Activated naive CD4-positive, alpha-beta T cell treated with anti-CD3 and anti-CD28 coated beads, Interleukin-2, amount 10 ng/mL, durations not matched to agents 7 days and 5 days (primary cell): ENCODE measurements at regions not wholly inside any gene's neighbourhood (a gene's known extent, or its start where the extent isn't known, plus 50 kb on each side); places are given as distances from the start of the nearest gene placed in this dataset.
"Not testable (repeated sequence)": the region's sequence is repeated elsewhere in the genome, so short reads cannot be mapped to it uniquely, and the experiment has no call there.

Experiments used
- CTCF ChIA-PET: fragments of 350-600 bp; sonication (Branson Sonifier 250); formaldehyde crosslinking; loops from one replicate; lab custom pipeline; 2021; ENCODE audit warnings: antibody characterized with exemption; lab: Charles Lee
- DNase-seq: peaks from one replicate; pipeline ENCODE4 v3.0.0-alpha.2; 2020
- H3K27ac Mint-ChIP-seq: one replicate; pipeline ENCODE4 v1.8.0; 2021; ENCODE audit warnings: mild to moderate bottlenecking, moderate library complexity, mixed read lengths
- H3K27me3 Mint-ChIP-seq: one replicate; pipeline ENCODE4 v1.8.0; 2021; ENCODE audit warnings: mild to moderate bottlenecking, mixed read lengths
- H3K36me3 Mint-ChIP-seq: one replicate; pipeline ENCODE4 v1.8.0; 2021; ENCODE audit warnings: mixed read lengths
- H3K4me1 Mint-ChIP-seq: one replicate; pipeline ENCODE4 v1.8.0; 2021; ENCODE audit warnings: mixed read lengths
- H3K4me3 Mint-ChIP-seq: one replicate; pipeline ENCODE4 v1.8.0; 2021; ENCODE audit warnings: mild to moderate bottlenecking, moderate library complexity, mixed read lengths
- H3K9me3 Mint-ChIP-seq: one replicate; pipeline ENCODE4 v1.8.0; 2021; ENCODE audit warnings: mixed read lengths

DNA sequence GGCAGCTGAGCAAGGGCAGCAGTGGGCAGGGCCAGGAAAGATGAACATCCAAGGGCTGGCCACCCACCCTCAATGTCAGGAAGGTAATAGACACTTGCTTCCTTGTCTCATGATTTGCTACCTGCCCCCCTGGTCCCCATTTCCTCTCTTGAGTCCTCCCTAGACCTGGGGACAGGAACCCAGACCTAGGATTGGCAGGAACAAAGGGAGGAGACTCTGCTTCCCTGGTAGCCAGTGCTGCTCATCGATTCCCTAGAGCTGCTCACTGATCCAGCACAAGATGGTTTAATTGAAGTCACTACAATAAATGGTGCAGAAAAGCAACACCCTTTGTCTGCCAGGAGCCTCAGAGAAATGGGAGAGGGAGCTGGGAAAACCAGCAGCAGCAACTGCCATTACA, 67.8 kb upstream of the CHST1 start:
- no peaks in the 10 kb centered on the region for H3K9me3 Mint-ChIP-seq
- no peak for DNase-seq
- CTCF ChIA-PET = no interaction called here
- no peak overlapping the region for H3K4me3 Mint-ChIP-seq
- H3K36me3 Mint-ChIP-seq = no peaks in the 10 kb centered on the region
- no peak overlapping the region for H3K27ac Mint-ChIP-seq
- no peaks in the 10 kb centered on the region for H3K4me1 Mint-ChIP-seq
- peaks cover 3% of the 10 kb centered on the region for H3K27me3 Mint-ChIP-seq

DNA sequence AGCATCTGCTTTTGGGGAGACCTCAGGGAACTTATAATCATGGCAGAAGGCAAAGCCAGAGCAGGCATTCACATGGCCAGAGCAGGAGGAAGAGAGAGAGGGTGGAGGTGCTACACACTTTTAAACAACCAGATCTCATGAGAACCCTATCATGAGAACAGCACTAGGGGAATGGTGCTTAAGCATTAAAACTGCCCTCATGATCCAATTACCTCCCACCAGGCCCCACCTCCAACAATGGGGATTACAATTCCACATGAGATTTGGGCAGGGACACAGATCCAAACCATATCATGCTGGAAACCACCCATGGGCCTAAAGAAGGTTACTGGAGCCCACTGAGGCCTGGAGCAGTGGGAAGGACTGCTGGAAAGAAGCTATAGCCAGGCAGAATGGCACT, 66.9 kb upstream of the CHST1 start:
- H3K4me1 Mint-ChIP-seq = no peaks in the 10 kb centered on the region
- H3K36me3 Mint-ChIP-seq = no peaks in the 10 kb centered on the region
- H3K27ac Mint-ChIP-seq = no peak overlapping the region
- no peak overlapping the region for H3K4me3 Mint-ChIP-seq
- peaks cover 8% of the 10 kb centered on the region for H3K27me3 Mint-ChIP-seq
- CTCF ChIA-PET = no interaction called here
- DNase-seq = no peak
- no peaks in the 10 kb centered on the region for H3K9me3 Mint-ChIP-seq

DNA sequence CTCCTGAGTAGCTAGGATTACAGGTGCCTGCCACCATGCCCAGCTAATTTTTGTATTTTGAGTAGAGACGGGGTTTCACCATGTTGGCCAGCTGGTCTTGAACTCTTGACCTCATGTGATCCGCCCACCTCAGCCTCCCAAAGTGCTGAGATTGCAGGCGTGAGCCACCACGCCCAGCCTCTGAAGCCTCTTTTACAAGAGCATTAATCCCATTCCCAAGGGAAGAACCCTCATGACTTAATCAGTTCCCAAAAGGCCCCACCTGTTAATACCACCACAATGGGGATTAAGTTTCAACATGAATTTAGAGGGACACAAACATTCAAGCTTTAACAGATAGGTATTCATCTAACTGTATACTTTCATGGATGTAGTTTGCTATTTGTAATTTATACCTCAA, 65.7 kb upstream of the CHST1 start:
- H3K9me3 Mint-ChIP-seq, CTCF ChIA-PET, DNase-seq, H3K4me3 Mint-ChIP-seq, H3K27ac Mint-ChIP-seq, H3K36me3 Mint-ChIP-seq, H3K4me1 Mint-ChIP-seq: not testable (repeated sequence)
- peaks cover 17% of the 10 kb centered on the region for H3K27me3 Mint-ChIP-seq

DNA sequence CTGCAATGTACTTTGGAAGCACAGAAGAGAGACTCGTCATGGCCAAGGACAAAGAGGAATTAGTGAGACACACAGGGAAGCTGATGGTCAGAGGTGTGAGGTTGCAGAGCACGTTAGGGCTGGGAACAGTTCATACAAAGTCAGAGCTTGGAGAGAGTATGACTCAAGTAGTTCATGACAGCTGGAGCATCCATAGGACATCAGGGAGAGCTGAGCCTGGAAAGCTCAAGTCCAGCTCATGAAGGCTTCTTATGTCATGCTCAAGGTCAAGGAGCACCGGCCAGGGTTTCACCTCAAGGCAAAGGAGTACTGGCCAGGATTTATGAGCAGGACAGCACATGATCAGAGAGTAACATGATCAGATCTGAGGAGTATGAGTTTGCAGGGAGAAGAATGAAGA, 64.6 kb upstream of the CHST1 start:
- no peak overlapping the region for H3K4me3 Mint-ChIP-seq
- CTCF ChIA-PET = interaction anchor here (0.5 kb wide), 1 partner anchor 141 kb away, joined by 5 read pairs; no protein-coding TSS in a partner anchor
- no peaks in the 10 kb centered on the region for H3K4me1 Mint-ChIP-seq
- H3K36me3 Mint-ChIP-seq = no peaks in the 10 kb centered on the region
- H3K9me3 Mint-ChIP-seq = no peaks in the 10 kb centered on the region
- no peak overlapping the region for H3K27ac Mint-ChIP-seq
- DNase-seq = no peak
- peaks cover 24% of the 10 kb centered on the region for H3K27me3 Mint-ChIP-seq

DNA sequence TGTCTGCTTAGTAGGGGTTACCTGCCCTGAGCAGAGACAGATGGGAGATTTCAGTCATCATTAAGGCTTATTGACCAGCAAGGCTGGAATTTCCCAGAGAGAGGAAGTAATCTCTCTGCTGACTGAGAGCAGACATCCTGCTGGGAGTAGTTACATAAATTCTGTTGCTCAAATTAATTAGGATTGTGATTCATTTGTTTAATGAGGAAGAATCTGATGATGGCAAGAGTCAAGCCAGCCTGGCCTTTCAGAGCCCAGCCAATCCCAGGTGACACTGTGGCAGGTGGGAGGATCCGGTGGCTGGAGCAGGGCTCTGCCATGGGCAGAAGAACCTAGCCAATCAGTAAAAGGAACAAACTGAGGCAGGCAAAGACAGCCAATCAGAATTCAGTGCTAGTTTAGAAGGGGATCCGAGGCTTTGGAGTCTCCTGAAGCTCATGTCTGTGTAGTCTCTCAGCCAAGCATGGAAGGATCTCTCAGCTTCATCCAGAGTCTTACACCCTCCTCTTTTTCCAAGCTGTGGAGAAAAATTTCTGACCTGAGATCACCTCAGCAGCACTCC, 61.2 kb upstream of the CHST1 start:
- CTCF ChIA-PET = no interaction called here
- H3K36me3 Mint-ChIP-seq = no peaks in the 10 kb centered on the region
- DNase-seq = no peak
- no peak overlapping the region for H3K27ac Mint-ChIP-seq
- H3K9me3 Mint-ChIP-seq = no peaks in the 10 kb centered on the region
- peaks cover 28% of the 10 kb centered on the region for H3K27me3 Mint-ChIP-seq
- H3K4me3 Mint-ChIP-seq = no peak overlapping the region
- H3K4me1 Mint-ChIP-seq = no peaks in the 10 kb centered on the region

DNA sequence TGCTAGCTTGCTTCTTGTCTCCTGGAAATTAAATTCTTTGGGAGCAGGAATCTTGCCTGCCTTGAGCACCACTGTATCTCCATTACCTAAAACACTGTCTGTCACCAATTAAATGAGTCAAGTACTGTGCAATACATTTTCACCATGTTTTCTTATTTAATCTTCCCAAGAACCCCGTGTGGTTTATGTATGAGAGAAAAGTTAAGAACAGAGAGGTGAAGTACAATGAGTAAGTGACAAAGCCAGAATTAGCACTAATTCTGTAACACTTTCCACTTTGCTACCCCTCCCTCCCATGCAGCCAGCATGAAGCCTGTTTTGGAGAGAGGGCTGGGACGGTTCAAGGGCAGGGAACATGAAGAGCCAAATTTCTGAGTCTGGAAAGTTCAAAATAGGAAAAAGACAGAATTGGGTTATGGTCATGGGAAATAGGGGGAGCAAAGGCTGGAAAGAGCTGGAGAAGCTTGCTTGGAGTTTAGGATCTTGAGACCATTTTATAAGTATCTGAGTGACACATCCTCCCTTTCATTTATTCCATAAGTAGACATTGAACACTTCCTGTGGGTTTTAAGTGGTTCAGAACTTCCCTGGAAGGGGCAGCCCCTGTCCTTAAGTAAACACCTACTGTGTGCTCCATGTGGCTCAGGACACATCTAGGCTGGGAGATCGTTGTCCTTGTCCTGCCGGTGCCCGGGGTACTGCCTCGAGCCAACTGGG, 60.5 kb upstream of the CHST1 start:
- H3K27me3 Mint-ChIP-seq = peaks cover 28% of the 10 kb centered on the region
- CTCF ChIA-PET = no interaction called here
- no peak for DNase-seq
- no peak overlapping the region for H3K27ac Mint-ChIP-seq
- H3K4me3 Mint-ChIP-seq = no peak overlapping the region
- no peaks in the 10 kb centered on the region for H3K9me3 Mint-ChIP-seq
- no peaks in the 10 kb centered on the region for H3K4me1 Mint-ChIP-seq
- H3K36me3 Mint-ChIP-seq = no peaks in the 10 kb centered on the region

DNA sequence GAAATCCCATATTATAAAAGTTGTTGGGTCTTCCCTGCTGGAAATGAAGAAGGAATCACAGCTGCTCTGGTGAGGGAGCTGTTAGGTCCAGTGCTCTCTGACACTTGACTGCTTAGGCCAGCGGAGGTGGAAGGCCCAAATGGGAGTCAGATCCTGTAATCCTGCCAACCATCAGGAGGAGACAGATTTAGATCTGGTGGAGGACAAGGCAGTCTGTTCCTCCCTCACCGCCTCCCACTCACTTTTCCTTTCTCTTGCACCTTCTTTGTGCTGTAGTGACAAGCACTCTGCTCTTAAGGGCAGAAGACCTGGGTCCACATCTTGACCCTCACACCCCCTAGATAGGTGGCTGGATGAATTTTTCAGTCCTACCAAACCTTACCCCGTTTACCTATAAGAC, 59.7 kb upstream of the CHST1 start:
- Mint-ChIP-seq H3K4me3 (no peak overlapping the region), H3K36me3 (no peaks in the 10 kb centered on the region), H3K27ac (no peak overlapping the region), H3K27me3 (peaks cover 28% of the 10 kb centered on the region), H3K4me1 (no peaks in the 10 kb centered on the region), H3K9me3 (no peaks in the 10 kb centered on the region)
- no peak for DNase-seq
- CTCF ChIA-PET = no interaction called here

DNA sequence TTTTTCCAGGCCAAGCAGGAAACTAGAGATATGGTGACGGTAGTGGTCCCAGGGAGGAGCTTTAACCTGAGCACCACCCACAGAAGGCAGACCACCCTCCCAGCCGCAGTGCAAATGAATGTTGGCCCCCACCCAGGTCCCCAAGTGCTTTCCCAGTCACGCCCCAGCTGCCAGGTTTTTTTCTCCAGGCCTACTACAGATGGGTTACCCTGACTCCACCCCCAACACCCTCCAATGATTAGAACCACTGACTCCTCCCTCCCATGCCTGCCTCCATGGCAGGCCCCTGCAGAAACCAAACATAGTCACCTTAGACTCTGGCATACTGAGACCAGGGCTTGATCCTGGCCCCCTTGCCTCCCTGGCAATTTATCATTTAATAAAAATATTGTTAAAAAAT, 58.7 kb upstream of the CHST1 start:
- Mint-ChIP-seq H3K4me3 (no peak overlapping the region), H3K9me3 (no peaks in the 10 kb centered on the region), H3K36me3 (no peaks in the 10 kb centered on the region), H3K4me1 (no peaks in the 10 kb centered on the region), H3K27ac (no peak overlapping the region), H3K27me3 (peaks cover 28% of the 10 kb centered on the region)
- CTCF ChIA-PET = no interaction called here
- DNase-seq = no peak

DNA sequence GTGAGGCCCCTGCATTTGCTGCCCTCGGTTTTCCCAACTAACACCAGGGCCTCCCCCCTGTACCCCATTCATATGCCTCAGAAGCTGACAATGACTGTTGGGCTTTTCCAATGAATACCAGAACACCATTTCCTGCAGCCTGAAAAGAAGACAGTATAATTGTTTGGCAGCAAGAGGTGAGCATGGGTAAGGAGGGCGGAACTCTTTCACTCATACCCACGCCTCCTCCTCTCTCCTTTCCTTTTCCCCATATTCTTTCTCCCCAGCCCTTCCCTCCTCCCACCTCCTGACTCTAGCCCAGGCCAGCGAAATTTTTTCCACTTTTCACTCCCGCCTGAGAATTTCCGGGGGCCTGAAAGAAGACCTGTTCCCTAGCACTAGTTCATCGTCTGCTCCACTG, 58.0 kb upstream of the CHST1 start:
- Mint-ChIP-seq H3K4me1 (no peaks in the 10 kb centered on the region), H3K27ac (no peak overlapping the region), H3K4me3 (no peak overlapping the region), H3K36me3 (no peaks in the 10 kb centered on the region), H3K9me3 (no peaks in the 10 kb centered on the region), H3K27me3 (peaks cover 28% of the 10 kb centered on the region)
- DNase-seq = no peak
- CTCF ChIA-PET = no interaction called here

DNA sequence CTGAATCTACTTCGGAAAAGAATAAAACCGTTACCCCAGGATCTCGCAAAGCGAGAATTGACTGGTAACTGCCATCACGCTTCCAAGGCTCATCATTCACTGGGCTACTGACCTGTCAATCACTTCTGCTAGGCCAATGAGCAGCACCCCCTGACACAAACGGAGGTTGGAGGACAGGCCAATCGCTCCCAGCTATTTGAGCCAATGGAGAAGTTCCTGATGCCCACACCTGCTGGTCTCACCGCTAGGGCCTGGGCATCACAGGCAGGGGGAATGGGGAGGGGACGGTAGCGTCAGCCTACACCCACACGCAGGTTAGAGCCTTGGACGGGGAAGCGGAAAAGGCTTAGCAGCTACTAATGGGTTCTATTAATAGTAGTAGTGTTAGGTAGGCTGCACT, 56.7 kb upstream of the CHST1 start:
- H3K36me3 Mint-ChIP-seq = no peaks in the 10 kb centered on the region
- no peak overlapping the region for H3K27ac Mint-ChIP-seq
- no peak overlapping the region for H3K4me3 Mint-ChIP-seq
- peaks cover 22% of the 10 kb centered on the region for H3K27me3 Mint-ChIP-seq
- CTCF ChIA-PET = no interaction called here
- H3K4me1 Mint-ChIP-seq = no peaks in the 10 kb centered on the region
- H3K9me3 Mint-ChIP-seq = no peaks in the 10 kb centered on the region
- DNase-seq = no peak

DNA sequence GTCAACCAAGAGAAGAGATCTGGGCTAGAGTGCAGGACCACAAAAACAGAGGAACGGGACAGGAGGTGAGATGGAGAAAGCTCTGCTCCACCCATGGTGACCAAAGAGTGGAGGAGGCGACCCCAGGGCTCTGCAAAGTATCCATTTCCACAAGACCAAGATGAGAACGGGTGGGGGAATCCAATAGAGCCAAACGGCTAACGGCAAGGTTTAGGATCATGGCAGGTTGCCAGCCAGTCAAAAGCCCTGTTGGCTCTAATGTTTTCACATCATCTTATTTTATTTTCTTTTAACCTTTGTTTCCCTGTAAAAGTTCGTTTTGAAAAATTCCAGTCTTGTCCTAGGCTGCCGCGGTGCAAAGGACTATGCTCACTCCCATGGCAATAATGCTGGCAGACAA, 52.1 kb upstream of the CHST1 start:
- Mint-ChIP-seq H3K4me3 (no peak overlapping the region), H3K27ac (no peak overlapping the region), H3K36me3 (no peaks in the 10 kb centered on the region), H3K4me1 (no peaks in the 10 kb centered on the region), H3K27me3 (peaks cover 28% of the 10 kb centered on the region), H3K9me3 (no peaks in the 10 kb centered on the region)
- DNase-seq = no peak
- CTCF ChIA-PET = no interaction called here

DNA sequence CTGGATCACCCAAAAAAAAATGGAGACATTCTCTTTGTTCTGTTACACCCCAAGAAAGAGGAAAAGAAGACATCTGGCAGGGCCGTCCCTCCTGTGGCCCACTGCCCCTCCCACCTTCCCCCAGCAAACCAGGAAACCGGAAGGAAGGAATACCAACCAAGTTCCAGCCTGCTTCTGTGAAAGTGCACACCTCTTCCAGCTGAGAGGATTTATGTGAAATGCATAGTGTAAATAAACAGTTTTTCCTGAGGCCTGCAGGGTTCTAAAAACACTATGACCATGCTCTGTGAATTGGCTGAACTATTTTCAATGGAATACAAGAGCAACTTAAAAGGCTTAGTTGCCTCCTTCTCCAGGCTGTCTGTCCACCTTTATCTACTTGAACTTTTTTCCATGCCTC, 50.0 kb upstream of the CHST1 start:
- H3K27ac Mint-ChIP-seq = no peak overlapping the region
- no peaks in the 10 kb centered on the region for H3K9me3 Mint-ChIP-seq
- no peak overlapping the region for H3K4me3 Mint-ChIP-seq
- no peaks in the 10 kb centered on the region for H3K4me1 Mint-ChIP-seq
- no peaks in the 10 kb centered on the region for H3K36me3 Mint-ChIP-seq
- DNase-seq = no peak
- peaks cover 31% of the 10 kb centered on the region for H3K27me3 Mint-ChIP-seq
- CTCF ChIA-PET = no interaction called here
